Type B pancreatic cell (in vitro differentiated cells): ENCODE measurements at regions not wholly inside any gene's neighbourhood (a gene's known extent, or its start where the extent isn't known, plus 50 kb on each side); places are given as distances from the start of the nearest gene placed in this dataset.
"Not testable (repeated sequence)": the region's sequence is repeated elsewhere in the genome, so short reads cannot be mapped to it uniquely, and the experiment has no call there.

Source experiments
- DNase-seq: peaks from one replicate; pipeline ENCODE4 v3.0.0; 2021; ENCODE audit warnings: mixed read lengths; ENCODE audit not compliant: unreplicated experiment; ENCODE audit errors: extremely low spot score
- H3K27ac Mint-ChIP-seq: 2 replicates; pipeline ENCODE4 v1.8.0; 2021; ENCODE audit warnings: mild to moderate bottlenecking, mixed read lengths
- H3K27me3 Mint-ChIP-seq: 2 replicates; pipeline ENCODE4 v1.8.0; 2021; ENCODE audit warnings: mixed read lengths
- H3K36me3 Mint-ChIP-seq: 2 replicates; pipeline ENCODE4 v1.8.0; 2021; ENCODE audit warnings: mixed read lengths
- H3K4me1 Mint-ChIP-seq: one replicate; pipeline ENCODE4 v1.8.0; 2021; ENCODE audit warnings: mixed read lengths; ENCODE audit not compliant: unreplicated experiment
- H3K4me3 Mint-ChIP-seq: 2 replicates; pipeline ENCODE4 v1.8.0; 2021; ENCODE audit warnings: mild to moderate bottlenecking, mixed read lengths
- H3K9me3 Mint-ChIP-seq: 2 replicates; pipeline ENCODE4 v1.8.0; 2021; ENCODE audit warnings: mixed read lengths
- TF ChIP-seq, protein P1 (sequence below): fragments of 200-600 bp; sonication (generic); conservative IDR thresholded peaks from 2 replicates; pipeline ENCODE4 v1.5.0; 2021; ENCODE audit warnings: antibody characterized with exemption, mild to moderate bottlenecking

- H3K9me3 Mint-ChIP-seq = peaks cover 6% of the 10 kb centered on the region
- no peaks in the 10 kb centered on the region for H3K27me3 Mint-ChIP-seq
- TF ChIP-seq, protein P1, sequence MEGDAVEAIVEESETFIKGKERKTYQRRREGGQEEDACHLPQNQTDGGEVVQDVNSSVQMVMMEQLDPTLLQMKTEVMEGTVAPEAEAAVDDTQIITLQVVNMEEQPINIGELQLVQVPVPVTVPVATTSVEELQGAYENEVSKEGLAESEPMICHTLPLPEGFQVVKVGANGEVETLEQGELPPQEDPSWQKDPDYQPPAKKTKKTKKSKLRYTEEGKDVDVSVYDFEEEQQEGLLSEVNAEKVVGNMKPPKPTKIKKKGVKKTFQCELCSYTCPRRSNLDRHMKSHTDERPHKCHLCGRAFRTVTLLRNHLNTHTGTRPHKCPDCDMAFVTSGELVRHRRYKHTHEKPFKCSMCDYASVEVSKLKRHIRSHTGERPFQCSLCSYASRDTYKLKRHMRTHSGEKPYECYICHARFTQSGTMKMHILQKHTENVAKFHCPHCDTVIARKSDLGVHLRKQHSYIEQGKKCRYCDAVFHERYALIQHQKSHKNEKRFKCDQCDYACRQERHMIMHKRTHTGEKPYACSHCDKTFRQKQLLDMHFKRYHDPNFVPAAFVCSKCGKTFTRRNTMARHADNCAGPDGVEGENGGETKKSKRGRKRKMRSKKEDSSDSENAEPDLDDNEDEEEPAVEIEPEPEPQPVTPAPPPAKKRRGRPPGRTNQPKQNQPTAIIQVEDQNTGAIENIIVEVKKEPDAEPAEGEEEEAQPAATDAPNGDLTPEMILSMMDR = no peak
- DNase-seq = no peak
- H3K27ac Mint-ChIP-seq = peak overlapping the region; percentile 68
- H3K4me3 Mint-ChIP-seq = no peak overlapping the region
- H3K36me3 Mint-ChIP-seq = no peaks in the 10 kb centered on the region
- H3K4me1 Mint-ChIP-seq = peaks cover 26% of the 10 kb centered on the region
These were observed 63.3 kb downstream of the FAM50B start for GRCh38 chr6:3912361-3913076.

GRCh38 chr6:3913077-3913957 is 64.1 kb downstream of the FAM50B start:
- Mint-ChIP-seq H3K4me3 (peak overlapping the region; percentile 10), H3K4me1 (peaks cover 22% of the 10 kb centered on the region)

GRCh38 chr6:3913958-3914337 is 64.8 kb downstream of the FAM50B start:
- H3K27ac Mint-ChIP-seq = no peak overlapping the region
- H3K9me3 Mint-ChIP-seq = peaks cover 8% of the 10 kb centered on the region
- H3K36me3 Mint-ChIP-seq = no peaks in the 10 kb centered on the region
- H3K4me3 Mint-ChIP-seq = no peak overlapping the region
- no peak for DNase-seq
- H3K27me3 Mint-ChIP-seq = no peaks in the 10 kb centered on the region
- TF ChIP-seq, protein P1 = no peak
- H3K4me1 Mint-ChIP-seq = peaks cover 22% of the 10 kb centered on the region

More at GRCh38 chr6:3913077-3913957, 64.1 kb downstream of the FAM50B start:
- Mint-ChIP-seq H3K27ac (peak overlapping the region; percentile 75), H3K36me3 (no peaks in the 10 kb centered on the region), H3K27me3 (no peaks in the 10 kb centered on the region), H3K9me3 (peaks cover 8% of the 10 kb centered on the region)
- TF ChIP-seq, protein P1 = no peak
- no peak for DNase-seq

DNA sequence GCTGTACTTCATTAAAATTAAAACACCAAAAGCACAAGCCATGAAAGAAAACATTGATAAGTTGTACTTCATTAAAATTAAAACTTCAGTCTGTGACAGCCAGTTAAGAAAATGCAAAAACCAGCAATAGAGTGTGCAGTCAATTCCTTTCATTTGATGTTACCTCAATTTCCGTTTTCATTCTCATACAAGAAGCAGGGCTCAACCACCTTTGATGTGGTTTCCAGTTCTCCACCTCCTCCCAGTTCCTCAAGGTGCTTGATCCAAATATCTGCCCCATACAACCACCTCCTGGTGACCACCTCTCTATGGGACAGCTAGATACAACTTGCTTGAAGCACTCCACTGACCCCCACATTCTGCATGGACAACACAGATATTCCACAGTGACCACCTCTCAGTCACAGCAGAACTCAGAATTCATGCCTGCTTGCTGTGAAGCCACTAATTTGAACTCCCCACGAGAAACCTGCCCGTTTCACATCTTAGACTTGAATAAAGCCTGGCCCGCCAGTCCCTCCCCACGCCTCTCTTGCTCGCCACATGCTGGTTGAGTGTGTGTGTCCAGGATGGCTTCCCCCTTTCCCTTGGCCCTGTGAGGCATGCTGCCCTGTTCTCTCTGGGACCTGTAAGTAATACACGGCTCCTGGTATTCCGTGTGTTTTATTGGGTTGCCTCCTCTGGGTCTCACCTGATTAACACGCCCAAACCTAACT is 66.1 kb downstream of the FAM50B start:
- Mint-ChIP-seq H3K36me3 (no peaks in the 10 kb centered on the region), H3K27ac (no peak overlapping the region), H3K27me3 (no peaks in the 10 kb centered on the region), H3K9me3 (peaks cover 8% of the 10 kb centered on the region), H3K4me3 (no peak overlapping the region), H3K4me1 (peaks cover 22% of the 10 kb centered on the region)
- DNase-seq = no peak
- TF ChIP-seq, protein P1 = no peak

DNA sequence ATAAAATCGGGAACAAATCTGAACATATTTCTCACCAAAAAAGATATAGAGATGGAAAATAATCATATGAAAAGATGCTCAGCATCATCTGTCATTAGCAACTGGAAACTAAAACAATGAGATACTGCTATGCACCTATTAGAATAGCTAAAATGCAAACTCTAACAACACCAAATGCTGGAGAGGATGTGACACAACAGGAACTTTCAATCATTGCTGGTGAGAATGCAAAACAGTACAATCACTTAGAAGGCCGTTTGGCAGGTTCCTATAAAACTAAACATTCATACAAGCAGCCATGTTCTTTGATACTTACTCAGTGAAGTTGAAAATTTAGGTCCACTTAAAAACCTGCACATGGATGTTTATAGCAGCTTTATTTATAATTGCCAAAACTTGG is 67.0 kb downstream of the FAM50B start:
- TF ChIP-seq, protein P1 = no peak
- no peak for DNase-seq
- Mint-ChIP-seq H3K36me3 (no peaks in the 10 kb centered on the region), H3K27me3 (no peaks in the 10 kb centered on the region), H3K9me3 (peaks cover 8% of the 10 kb centered on the region), H3K4me1 (peaks cover 16% of the 10 kb centered on the region), H3K27ac (no peak overlapping the region), H3K4me3 (no peak overlapping the region)

DNA sequence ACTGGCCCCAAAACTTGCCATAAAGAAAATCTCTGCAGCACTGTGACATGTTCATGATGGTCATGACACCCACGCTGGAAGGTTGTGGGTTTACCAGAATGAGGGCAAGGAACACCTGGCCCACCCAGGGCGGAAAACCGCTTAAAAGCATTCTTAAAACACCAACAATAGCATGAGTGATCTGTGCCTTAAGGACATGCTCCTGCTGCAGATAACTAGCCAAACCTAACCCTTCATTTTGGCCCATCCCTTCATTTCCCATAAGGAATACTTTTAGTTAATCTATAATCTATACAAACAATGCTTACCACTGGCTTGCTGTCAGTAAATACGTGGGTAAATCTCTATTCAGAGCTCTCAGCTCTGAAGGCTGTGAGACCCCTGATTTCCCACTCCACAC is 67.6 kb downstream of the FAM50B start:
- H3K27ac Mint-ChIP-seq, H3K4me3 Mint-ChIP-seq, H3K27me3 Mint-ChIP-seq, DNase-seq, H3K9me3 Mint-ChIP-seq, H3K36me3 Mint-ChIP-seq: not testable (repeated sequence)
- H3K4me1 Mint-ChIP-seq = peaks cover 11% of the 10 kb centered on the region
